ENCODE measurements at regions not wholly inside any gene's neighbourhood (a gene's known extent, or its start where the extent isn't known, plus 50 kb on each side); places are given as distances from the start of the nearest gene placed in this dataset.

DNA sequence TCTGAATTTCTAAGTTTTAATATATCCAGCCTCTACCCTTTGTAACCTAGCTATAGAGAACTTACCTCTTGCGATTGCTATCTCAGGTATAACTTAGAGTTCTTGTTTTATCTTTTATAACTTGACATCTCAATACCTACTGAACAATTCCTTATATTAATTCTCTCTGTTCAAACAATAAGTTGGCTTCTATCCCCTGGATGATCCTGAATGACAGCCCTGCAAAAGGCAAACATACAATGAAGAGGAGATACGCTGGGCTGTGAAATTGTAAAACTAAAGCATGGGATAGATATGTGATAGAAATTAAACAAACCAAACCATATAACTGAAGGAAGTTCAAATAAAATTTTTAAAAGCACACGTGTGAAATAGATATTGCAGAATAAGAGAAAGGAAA, 513.6 kb upstream of the PTCHD4 start:
- H3K27ac Mint-ChIP-seq (ENCODE audit: unreplicated experiment), result no peak overlapping the region
- H3K27me3 Mint-ChIP-seq (ENCODE audit: unreplicated experiment), result no peaks in the 10 kb centered on the region
- no peaks in the 10 kb centered on the region for H3K36me3 Mint-ChIP-seq (ENCODE audit: low read depth, unreplicated experiment)
- DNase-seq (ENCODE audit: low spot score), result no peak
- no peak overlapping the region for H3K4me3 Mint-ChIP-seq (ENCODE audit: unreplicated experiment)
- no peaks in the 10 kb centered on the region for H3K4me1 Mint-ChIP-seq (ENCODE audit: unreplicated experiment)
- no peaks in the 10 kb centered on the region for H3K9me3 Mint-ChIP-seq (ENCODE audit: unreplicated experiment)
- TF ChIP-seq CTCF (IDR thresholded peaks at IDR 0.05; ENCODE audit: unreplicated experiment), result no peak

DNA sequence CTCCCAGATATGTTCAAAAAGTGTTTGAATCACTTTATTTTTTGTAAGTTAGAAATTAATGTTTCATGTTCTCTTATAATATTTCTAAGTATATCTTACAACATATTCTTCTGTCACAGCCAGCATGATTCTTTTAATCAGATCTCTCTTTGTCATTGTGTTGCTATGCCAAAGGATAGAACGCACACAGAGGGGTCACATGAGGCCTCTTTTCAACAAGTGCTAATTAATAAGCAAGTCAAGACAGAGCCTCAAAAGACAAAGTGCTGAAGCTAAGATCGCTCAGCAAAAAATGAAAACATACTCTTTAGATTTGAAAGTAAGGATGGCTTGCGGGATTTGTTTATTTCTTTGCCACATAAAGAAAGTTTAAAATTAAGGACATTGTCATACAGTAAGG, 508.8 kb upstream of the PTCHD4 start:
- DNase-seq (ENCODE audit: low spot score), result no peak
- no peaks in the 10 kb centered on the region for H3K36me3 Mint-ChIP-seq (ENCODE audit: low read depth, unreplicated experiment)
- no peak overlapping the region for H3K27ac Mint-ChIP-seq (ENCODE audit: unreplicated experiment)
- no peak for TF ChIP-seq CTCF (IDR thresholded peaks at IDR 0.05; ENCODE audit: unreplicated experiment)
- no peak overlapping the region for H3K4me3 Mint-ChIP-seq (ENCODE audit: unreplicated experiment)
- H3K4me1 Mint-ChIP-seq (ENCODE audit: unreplicated experiment), result no peaks in the 10 kb centered on the region
- no peaks in the 10 kb centered on the region for H3K27me3 Mint-ChIP-seq (ENCODE audit: unreplicated experiment)
- no peaks in the 10 kb centered on the region for H3K9me3 Mint-ChIP-seq (ENCODE audit: unreplicated experiment)

DNA sequence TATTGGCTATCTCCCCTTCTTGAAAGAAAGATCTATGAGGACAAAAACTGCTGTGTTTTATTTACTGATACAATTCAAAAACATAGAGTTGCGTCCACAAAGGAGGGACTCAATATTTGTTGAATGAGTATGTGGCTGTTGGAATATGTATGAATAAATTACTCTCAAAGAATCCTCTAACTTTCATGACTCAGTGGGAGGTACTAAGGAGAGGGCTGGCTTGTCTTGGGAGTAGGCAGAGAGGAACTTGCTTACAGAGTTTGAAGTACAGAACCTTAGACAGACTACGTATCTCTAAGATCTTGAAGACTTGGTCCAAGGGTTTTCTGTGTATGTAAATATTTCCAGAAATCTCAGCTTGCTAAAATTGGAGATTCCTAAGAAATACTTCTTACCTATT, 504.0 kb upstream of the PTCHD4 start:
- Mint-ChIP-seq H3K27ac (ENCODE audit: unreplicated experiment) (no peak overlapping the region), H3K4me1 (ENCODE audit: unreplicated experiment) (no peaks in the 10 kb centered on the region)
- TF ChIP-seq CTCF (IDR thresholded peaks at IDR 0.05; ENCODE audit: unreplicated experiment), result no peak

GRCh38 chr6:48614326-48614725, 503.3 kb upstream of the PTCHD4 start:
- Mint-ChIP-seq H3K27me3 (ENCODE audit: unreplicated experiment) (no peaks in the 10 kb centered on the region), H3K36me3 (ENCODE audit: low read depth, unreplicated experiment) (no peaks in the 10 kb centered on the region), H3K27ac (ENCODE audit: unreplicated experiment) (no peak overlapping the region), H3K9me3 (ENCODE audit: unreplicated experiment) (no peaks in the 10 kb centered on the region), H3K4me3 (ENCODE audit: unreplicated experiment) (no peak overlapping the region), H3K4me1 (ENCODE audit: unreplicated experiment) (no peaks in the 10 kb centered on the region)
- DNase-seq (ENCODE audit: low spot score), result no peak
- TF ChIP-seq CTCF (IDR thresholded peaks at IDR 0.05; ENCODE audit: unreplicated experiment), result no peak

More for the DNA sequence above, 504.0 kb upstream of the PTCHD4 start:
- DNase-seq (ENCODE audit: low spot score), result no peak
- Mint-ChIP-seq H3K27me3 (ENCODE audit: unreplicated experiment) (no peaks in the 10 kb centered on the region), H3K36me3 (ENCODE audit: low read depth, unreplicated experiment) (no peaks in the 10 kb centered on the region), H3K4me3 (ENCODE audit: unreplicated experiment) (no peak overlapping the region), H3K9me3 (ENCODE audit: unreplicated experiment) (no peaks in the 10 kb centered on the region)

- H3K4me1 Mint-ChIP-seq (ENCODE audit: unreplicated experiment), result no peaks in the 10 kb centered on the region
- H3K4me3 Mint-ChIP-seq (ENCODE audit: unreplicated experiment), result no peak overlapping the region
- H3K27ac Mint-ChIP-seq (ENCODE audit: unreplicated experiment), result no peak overlapping the region
- H3K36me3 Mint-ChIP-seq (ENCODE audit: low read depth, unreplicated experiment), result no peaks in the 10 kb centered on the region
- no peak for TF ChIP-seq CTCF (IDR thresholded peaks at IDR 0.05; ENCODE audit: unreplicated experiment)
- DNase-seq (ENCODE audit: low spot score), result no peak
- H3K9me3 Mint-ChIP-seq (ENCODE audit: unreplicated experiment), result no peaks in the 10 kb centered on the region
- H3K27me3 Mint-ChIP-seq (ENCODE audit: unreplicated experiment), result no peaks in the 10 kb centered on the region
Measured at GRCh38 chr6:48613231-48613949, 502.4 kb upstream of the PTCHD4 start.
